Parathyroid adenoma (tissue), 2 donors: ENCODE measurements at regions not wholly inside any gene's neighbourhood (a gene's known extent, or its start where the extent isn't known, plus 50 kb on each side); places are given as distances from the start of the nearest gene placed in this dataset.

Source experiments
- H2AFZ ChIP-seq: fragments of 300-600 bp; sonication (generic); one replicate; pipeline ENCODE4 v1.7.0; 2017; ENCODE audit warnings: antibody characterized with exemption, mild to moderate bottlenecking
- H3K27ac ChIP-seq: fragments of 300-600 bp; sonication (generic); one replicate; pipeline ENCODE4 v1.7.0; 2017
- H3K27me3 ChIP-seq: fragments of 300-600 bp; sonication (generic); one replicate; pipeline ENCODE4 v1.7.0; 2017; ENCODE audit warnings: low read length; ENCODE audit not compliant: control insufficient read depth, insufficient read depth
- H3K36me3 ChIP-seq: fragments of 300-600 bp; sonication (generic); one replicate; pipeline ENCODE4 v1.7.0; 2017; ENCODE audit warnings: low read length; ENCODE audit not compliant: control insufficient read depth, insufficient read depth
- H3K4me1 ChIP-seq: fragments of 300-600 bp; sonication (generic); one replicate; pipeline ENCODE4 v1.7.0; 2017; ENCODE audit warnings: control low read depth
- H3K4me2 ChIP-seq: fragments of 300-600 bp; sonication (generic); one replicate; pipeline ENCODE4 v1.7.0; 2017; ENCODE audit warnings: low read length
- H3K4me3 ChIP-seq: fragments of 300-600 bp; sonication (generic); one replicate; pipeline ENCODE4 v1.7.0; 2017; ENCODE audit warnings: low read depth, low read length
- H3K79me2 ChIP-seq: fragments of 300-600 bp; sonication (generic); one replicate; pipeline ENCODE4 v1.7.0; 2017; ENCODE audit warnings: control low read depth
- H3K9ac ChIP-seq: fragments of 300-600 bp; sonication (generic); one replicate; pipeline ENCODE4 v1.7.0; 2017; ENCODE audit warnings: mild to moderate bottlenecking
- H3K9me3 ChIP-seq: fragments of 300-600 bp; sonication (generic); one replicate; pipeline ENCODE4 v1.7.0; 2017; ENCODE audit warnings: low read length; ENCODE audit not compliant: control insufficient read depth
- CTCF ChIP-seq: fragments of 300-600 bp; sonication (generic); IDR thresholded peaks from one replicate; pipeline ENCODE4 v1.7.0; 2017; ENCODE audit warnings: antibody characterized with exemption, mild to moderate bottlenecking
- donor health status: primary hyperparathyroidism.

DNA sequence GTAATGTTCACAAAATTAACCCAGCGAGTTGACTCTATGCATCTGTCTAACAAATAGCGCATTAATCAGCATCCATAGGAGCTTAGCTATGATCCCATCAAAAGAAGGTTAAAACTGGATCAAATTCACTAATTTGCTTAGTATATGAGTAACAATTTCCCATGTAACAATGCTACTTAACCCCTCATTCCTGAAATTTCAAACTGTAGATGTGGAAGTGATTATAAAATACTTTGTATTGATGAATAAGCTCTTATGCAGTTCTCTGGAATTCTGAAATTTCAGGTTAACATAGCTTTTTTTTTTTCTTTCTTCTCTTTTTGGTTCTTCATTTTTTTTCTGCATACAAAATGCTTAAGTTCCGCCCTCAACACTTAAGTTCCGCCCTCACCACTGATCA is 1272.7 kb downstream of the KCNT2 start:
- H3K9me3 ChIP-seq, result no peaks in the 10 kb centered on the region
- TF ChIP-seq CTCF, result no peak

DNA sequence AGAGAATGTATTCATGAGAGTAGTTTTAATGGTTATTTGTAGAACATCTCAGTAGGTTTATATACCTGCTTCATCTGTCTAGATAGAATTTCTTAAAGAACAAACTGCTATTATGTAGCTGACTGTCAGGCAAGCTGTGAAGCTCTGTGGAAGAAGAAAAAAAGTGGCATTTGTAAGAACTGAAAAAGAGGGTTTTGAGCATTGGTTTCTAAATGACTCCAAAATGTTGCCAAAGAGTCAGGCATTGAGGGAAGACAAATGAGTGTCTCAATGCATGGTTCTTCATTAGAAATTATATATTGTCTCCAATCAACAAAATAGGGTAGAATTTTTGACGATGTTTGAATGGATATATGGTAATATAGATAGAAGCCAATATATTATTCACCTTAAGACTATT is 1276.1 kb downstream of the KCNT2 start:
- no peak for TF ChIP-seq CTCF
- H3K4me2 ChIP-seq, result no peak overlapping the region
- H3K4me3 ChIP-seq, result no peak overlapping the region
- H3K9ac ChIP-seq, result no peak overlapping the region
- no peaks in the 10 kb centered on the region for H3K4me1 ChIP-seq
- H3K9me3 ChIP-seq, result no peaks in the 10 kb centered on the region
- H3K79me2 ChIP-seq, result no peaks in the 10 kb centered on the region
- H3K27ac ChIP-seq, result no peak overlapping the region
- no peaks in the 10 kb centered on the region for H3K27me3 ChIP-seq
- no peaks in the 10 kb centered on the region for H3K36me3 ChIP-seq
- H2AFZ ChIP-seq, result no peak overlapping the region

More for the DNA sequence above, 1272.7 kb downstream of the KCNT2 start:
- no peak overlapping the region for H2AFZ ChIP-seq
- no peaks in the 10 kb centered on the region for H3K36me3 ChIP-seq
- H3K4me2 ChIP-seq, result no peak overlapping the region
- H3K27me3 ChIP-seq, result no peaks in the 10 kb centered on the region
- no peak overlapping the region for H3K9ac ChIP-seq
- H3K4me3 ChIP-seq, result no peak overlapping the region
- no peaks in the 10 kb centered on the region for H3K79me2 ChIP-seq
- H3K4me1 ChIP-seq, result no peaks in the 10 kb centered on the region
- H3K27ac ChIP-seq, result no peak overlapping the region

GRCh38 chr1:195328681-195329080 is 1279.6 kb downstream of the KCNT2 start:
- no peak overlapping the region for H3K4me2 ChIP-seq
- H3K4me1 ChIP-seq, result no peaks in the 10 kb centered on the region
- no peak overlapping the region for H3K27ac ChIP-seq
- no peak overlapping the region for H3K9ac ChIP-seq
- TF ChIP-seq CTCF, result no peak
- H3K9me3 ChIP-seq, result no peaks in the 10 kb centered on the region
- no peaks in the 10 kb centered on the region for H3K36me3 ChIP-seq
- H3K4me3 ChIP-seq, result no peak overlapping the region
- no peaks in the 10 kb centered on the region for H3K79me2 ChIP-seq
- H3K27me3 ChIP-seq, result no peaks in the 10 kb centered on the region
- H2AFZ ChIP-seq, result no peak overlapping the region

GRCh38 chr1:195328102-195328501 is 1280.1 kb downstream of the KCNT2 start:
- no peak overlapping the region for H3K27ac ChIP-seq
- H3K4me3 ChIP-seq, result no peak overlapping the region
- no peaks in the 10 kb centered on the region for H3K36me3 ChIP-seq
- no peak for TF ChIP-seq CTCF
- H3K9me3 ChIP-seq, result no peaks in the 10 kb centered on the region
- no peaks in the 10 kb centered on the region for H3K4me1 ChIP-seq
- H2AFZ ChIP-seq, result no peak overlapping the region
- no peak overlapping the region for H3K9ac ChIP-seq
- no peaks in the 10 kb centered on the region for H3K27me3 ChIP-seq
- H3K79me2 ChIP-seq, result no peaks in the 10 kb centered on the region
- H3K4me2 ChIP-seq, result no peak overlapping the region

DNA sequence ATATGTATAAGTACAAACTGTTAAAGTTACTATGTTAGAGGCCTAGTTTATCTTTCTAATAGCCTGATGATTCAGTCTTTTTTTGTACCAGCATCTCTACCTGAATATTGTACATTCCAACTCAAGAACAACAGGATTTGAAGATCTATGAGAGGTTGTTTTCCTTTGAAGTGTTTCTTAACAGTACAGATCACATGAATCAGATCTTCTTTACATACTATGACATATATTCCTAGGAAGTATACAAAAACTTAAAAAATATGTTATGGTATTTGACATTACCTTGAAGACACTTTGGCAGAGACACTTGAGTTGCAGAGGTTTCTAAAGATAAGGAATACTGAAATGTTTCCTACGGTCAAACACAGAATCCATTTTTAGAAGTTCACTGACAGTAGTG is 1280.9 kb downstream of the KCNT2 start:
- H3K4me1 ChIP-seq, result no peaks in the 10 kb centered on the region
- no peak overlapping the region for H3K27ac ChIP-seq
- no peaks in the 10 kb centered on the region for H3K27me3 ChIP-seq
- H2AFZ ChIP-seq, result no peak overlapping the region
- no peaks in the 10 kb centered on the region for H3K9me3 ChIP-seq
- no peaks in the 10 kb centered on the region for H3K79me2 ChIP-seq
- TF ChIP-seq CTCF, result no peak
- H3K4me2 ChIP-seq, result no peak overlapping the region
- H3K36me3 ChIP-seq, result no peaks in the 10 kb centered on the region
- no peak overlapping the region for H3K4me3 ChIP-seq
- H3K9ac ChIP-seq, result no peak overlapping the region
